Neural crest cell (in vitro differentiated cells): ENCODE measurements at regions not wholly inside any gene's neighbourhood (a gene's known extent, or its start where the extent isn't known, plus 50 kb on each side); places are given as distances from the start of the nearest gene placed in this dataset.

ENCODE experiments used
- DNase-seq: peaks from one replicate; pipeline ENCODE4 v3.0.0; 2021; ENCODE audit warnings: low read depth, mixed read lengths, low spot score
- H3K27ac Mint-ChIP-seq: one replicate; pipeline ENCODE4 v1.8.0; 2021; ENCODE audit warnings: mild to moderate bottlenecking, mixed read lengths; ENCODE audit not compliant: unreplicated experiment
- H3K27me3 Mint-ChIP-seq: 2 replicates; pipeline ENCODE4 v1.8.0; 2021; ENCODE audit warnings: low read depth, mild to moderate bottlenecking, mixed read lengths
- H3K36me3 Mint-ChIP-seq: 2 replicates; pipeline ENCODE4 v1.8.0; 2021; ENCODE audit warnings: low read depth, mild to moderate bottlenecking, mixed read lengths
- H3K4me1 Mint-ChIP-seq: 2 replicates; pipeline ENCODE4 v1.8.0; 2021; ENCODE audit warnings: mixed read lengths
- H3K4me3 Mint-ChIP-seq: one replicate; pipeline ENCODE4 v1.8.0; 2021; ENCODE audit warnings: mild to moderate bottlenecking, mixed read lengths
- H3K9me3 Mint-ChIP-seq: 2 replicates; pipeline ENCODE4 v1.8.0; 2021; ENCODE audit warnings: mixed read lengths
- TF ChIP-seq, protein P1 (sequence below): fragments of 200-600 bp; sonication (generic); conservative IDR thresholded peaks from 2 replicates; pipeline ENCODE4 v1.5.0; 2021; ENCODE audit warnings: antibody characterized with exemption, mild to moderate bottlenecking

DNA sequence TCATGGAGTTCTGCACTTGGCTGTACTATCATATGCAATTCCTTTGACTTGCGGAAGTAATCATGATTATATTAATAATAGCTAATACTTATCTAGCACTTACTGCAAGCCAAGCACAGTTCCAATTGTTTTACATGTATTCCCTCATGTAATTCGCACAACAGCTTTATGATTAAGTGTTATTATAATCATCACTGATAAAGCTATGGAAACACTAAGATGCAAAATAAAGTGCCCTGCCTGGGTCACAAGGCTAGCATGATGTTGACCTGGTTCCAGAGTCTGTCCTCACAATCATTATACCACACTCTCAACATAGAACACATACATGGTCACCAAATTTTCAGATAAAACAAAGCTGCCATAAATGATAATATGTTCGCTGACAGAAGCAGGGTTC, 234.6 kb downstream of the FMR1NB start:
- Mint-ChIP-seq H3K4me3 (no peak overlapping the region), H3K9me3 (peaks cover 7% of the 10 kb centered on the region), H3K36me3 (no peaks in the 10 kb centered on the region), H3K27me3 (no peaks in the 10 kb centered on the region), H3K27ac (no peak overlapping the region), H3K4me1 (no peaks in the 10 kb centered on the region)
- TF ChIP-seq, protein P1, sequence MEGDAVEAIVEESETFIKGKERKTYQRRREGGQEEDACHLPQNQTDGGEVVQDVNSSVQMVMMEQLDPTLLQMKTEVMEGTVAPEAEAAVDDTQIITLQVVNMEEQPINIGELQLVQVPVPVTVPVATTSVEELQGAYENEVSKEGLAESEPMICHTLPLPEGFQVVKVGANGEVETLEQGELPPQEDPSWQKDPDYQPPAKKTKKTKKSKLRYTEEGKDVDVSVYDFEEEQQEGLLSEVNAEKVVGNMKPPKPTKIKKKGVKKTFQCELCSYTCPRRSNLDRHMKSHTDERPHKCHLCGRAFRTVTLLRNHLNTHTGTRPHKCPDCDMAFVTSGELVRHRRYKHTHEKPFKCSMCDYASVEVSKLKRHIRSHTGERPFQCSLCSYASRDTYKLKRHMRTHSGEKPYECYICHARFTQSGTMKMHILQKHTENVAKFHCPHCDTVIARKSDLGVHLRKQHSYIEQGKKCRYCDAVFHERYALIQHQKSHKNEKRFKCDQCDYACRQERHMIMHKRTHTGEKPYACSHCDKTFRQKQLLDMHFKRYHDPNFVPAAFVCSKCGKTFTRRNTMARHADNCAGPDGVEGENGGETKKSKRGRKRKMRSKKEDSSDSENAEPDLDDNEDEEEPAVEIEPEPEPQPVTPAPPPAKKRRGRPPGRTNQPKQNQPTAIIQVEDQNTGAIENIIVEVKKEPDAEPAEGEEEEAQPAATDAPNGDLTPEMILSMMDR = no peak
- no peak for DNase-seq

- Mint-ChIP-seq H3K4me1 (no peaks in the 10 kb centered on the region), H3K27me3 (no peaks in the 10 kb centered on the region), H3K9me3 (peaks cover 5% of the 10 kb centered on the region), H3K4me3 (no peak overlapping the region), H3K36me3 (peaks cover 3% of the 10 kb centered on the region), H3K27ac (no peak overlapping the region)
- no peak for DNase-seq
- TF ChIP-seq, protein P1 = no peak
Observed at GRCh38 chrX:148223361-148223760, 242.2 kb downstream of the FMR1NB start.

DNA sequence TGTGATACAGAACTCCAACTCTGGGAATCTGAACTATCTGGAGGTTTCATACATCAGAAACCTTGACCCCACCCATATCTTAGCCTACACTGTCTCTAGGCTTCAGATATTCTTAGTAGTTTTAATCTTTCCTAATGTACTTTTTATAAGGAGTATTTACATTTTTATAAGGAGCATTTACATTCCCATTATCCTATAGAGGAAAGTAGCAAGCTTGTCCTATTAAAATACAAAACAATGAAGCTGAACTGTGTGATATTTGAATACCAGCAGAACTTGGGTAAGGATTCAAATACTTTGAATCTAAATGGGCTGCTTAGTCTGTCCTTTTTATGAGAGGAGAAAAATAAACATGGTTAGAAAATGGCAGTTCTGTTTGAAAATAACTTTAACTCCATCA, 247.4 kb downstream of the FMR1NB start:
- DNase-seq = no peak
- Mint-ChIP-seq H3K4me3 (no peak overlapping the region), H3K27ac (no peak overlapping the region), H3K9me3 (peaks cover 13% of the 10 kb centered on the region), H3K27me3 (no peaks in the 10 kb centered on the region), H3K4me1 (no peaks in the 10 kb centered on the region), H3K36me3 (peaks cover 10% of the 10 kb centered on the region)
- TF ChIP-seq, protein P1 = no peak

DNA sequence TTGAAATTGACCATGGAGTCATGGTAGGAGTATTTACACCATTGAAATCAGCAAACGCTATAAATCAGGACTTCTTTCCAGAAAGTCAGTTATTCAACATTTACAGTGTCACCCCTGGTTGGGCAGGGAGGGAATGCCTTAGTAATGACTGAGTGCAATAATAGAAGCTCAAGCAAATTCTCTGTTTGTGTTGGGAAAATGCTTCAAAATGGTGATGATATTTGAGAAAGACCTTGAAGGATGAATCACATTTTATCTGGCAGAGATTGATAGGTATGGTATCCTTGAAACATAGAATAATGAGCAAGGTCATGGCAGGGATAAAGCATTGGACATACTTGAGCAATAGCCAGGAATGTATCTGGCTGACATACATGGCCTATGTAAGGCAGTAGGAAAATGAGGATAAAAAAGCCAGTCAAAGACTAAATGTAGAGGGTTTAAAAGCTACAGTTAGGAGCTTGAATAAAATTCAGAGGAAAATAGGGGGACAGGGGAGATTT, 248.7 kb downstream of the FMR1NB start:
- Mint-ChIP-seq H3K27ac (no peak overlapping the region), H3K9me3 (peaks cover 20% of the 10 kb centered on the region), H3K4me3 (no peak overlapping the region), H3K4me1 (no peaks in the 10 kb centered on the region), H3K27me3 (no peaks in the 10 kb centered on the region), H3K36me3 (peaks cover 9% of the 10 kb centered on the region)
- DNase-seq = no peak
- TF ChIP-seq, protein P1 = no peak

- Mint-ChIP-seq H3K36me3 (peaks cover 8% of the 10 kb centered on the region), H3K9me3 (peaks cover 16% of the 10 kb centered on the region), H3K4me3 (no peak overlapping the region), H3K27me3 (no peaks in the 10 kb centered on the region), H3K4me1 (no peaks in the 10 kb centered on the region), H3K27ac (no peak overlapping the region)
- TF ChIP-seq, protein P1 = no peak
- DNase-seq = no peak
Observed at GRCh38 chrX:148259990-148260389, 240.4 kb upstream of the AFF2 start.

- DNase-seq = no peak
- Mint-ChIP-seq H3K4me3 (no peak overlapping the region), H3K9me3 (peaks cover 13% of the 10 kb centered on the region), H3K27ac (no peak overlapping the region), H3K36me3 (peaks cover 3% of the 10 kb centered on the region), H3K4me1 (no peaks in the 10 kb centered on the region), H3K27me3 (no peaks in the 10 kb centered on the region)
- TF ChIP-seq, protein P1 = no peak
Observed at GRCh38 chrX:148265829-148266228, 234.6 kb upstream of the AFF2 start.
